Tibial nerve (tissue), 4 donors: ENCODE measurements at regions not wholly inside any gene's neighbourhood (a gene's known extent, or its start where the extent isn't known, plus 50 kb on each side); places are given as distances from the start of the nearest gene placed in this dataset.

Experiments
- EP300 ChIP-seq, 2 donors: sonication (generic); formaldehyde crosslinking; IDR thresholded peaks; one replicate each; pipeline ENCODE4 v1.6.1; 2017; ENCODE audit warnings: antibody characterized with exemption in 2 of 2, mild to moderate bottlenecking in 1 of 2
- POLR2A ChIP-seq, 2 donors: fragments of 450-650 bp; IDR thresholded peaks; one replicate each; pipeline ENCODE4 v1.6.1; 2017; ENCODE audit warnings: antibody characterized with exemption in 2 of 2, mild to moderate bottlenecking in 2 of 2, moderate library complexity in 2 of 2
- TF ChIP-seq, protein P1 (sequence below), 5 experiments: fragments of 200-600 bp in 3 of 5; fragments of 450-650 bp in 2 of 5; sonication (generic) in 3 of 5; IDR thresholded peaks; one replicate each; pipeline ENCODE4 v1.5.1; 2016 to 2019; ENCODE audit warnings: antibody characterized with exemption in 5 of 5, mild to moderate bottlenecking in 3 of 5, moderate library complexity in 2 of 5

DNA sequence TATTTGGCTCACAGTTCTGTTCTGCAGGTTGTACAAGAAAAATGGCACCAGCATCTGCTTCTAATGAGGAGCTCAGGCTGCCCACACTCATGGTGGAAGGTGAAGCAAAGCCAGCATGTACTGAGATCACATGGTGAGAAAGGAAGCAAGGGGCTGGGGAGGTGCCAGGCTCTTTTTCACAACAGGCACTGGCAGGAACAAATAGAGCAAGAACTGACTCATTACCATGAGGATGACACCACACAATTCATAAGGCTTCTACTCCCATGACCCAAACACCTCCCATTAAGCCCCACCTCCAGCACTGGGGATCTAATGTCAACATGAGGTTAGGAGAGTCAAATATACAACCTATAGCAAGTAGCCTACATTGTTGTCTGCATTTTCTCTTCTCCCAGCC, 522.6 kb downstream of the RFC3 start:
- TF ChIP-seq, protein P1, sequence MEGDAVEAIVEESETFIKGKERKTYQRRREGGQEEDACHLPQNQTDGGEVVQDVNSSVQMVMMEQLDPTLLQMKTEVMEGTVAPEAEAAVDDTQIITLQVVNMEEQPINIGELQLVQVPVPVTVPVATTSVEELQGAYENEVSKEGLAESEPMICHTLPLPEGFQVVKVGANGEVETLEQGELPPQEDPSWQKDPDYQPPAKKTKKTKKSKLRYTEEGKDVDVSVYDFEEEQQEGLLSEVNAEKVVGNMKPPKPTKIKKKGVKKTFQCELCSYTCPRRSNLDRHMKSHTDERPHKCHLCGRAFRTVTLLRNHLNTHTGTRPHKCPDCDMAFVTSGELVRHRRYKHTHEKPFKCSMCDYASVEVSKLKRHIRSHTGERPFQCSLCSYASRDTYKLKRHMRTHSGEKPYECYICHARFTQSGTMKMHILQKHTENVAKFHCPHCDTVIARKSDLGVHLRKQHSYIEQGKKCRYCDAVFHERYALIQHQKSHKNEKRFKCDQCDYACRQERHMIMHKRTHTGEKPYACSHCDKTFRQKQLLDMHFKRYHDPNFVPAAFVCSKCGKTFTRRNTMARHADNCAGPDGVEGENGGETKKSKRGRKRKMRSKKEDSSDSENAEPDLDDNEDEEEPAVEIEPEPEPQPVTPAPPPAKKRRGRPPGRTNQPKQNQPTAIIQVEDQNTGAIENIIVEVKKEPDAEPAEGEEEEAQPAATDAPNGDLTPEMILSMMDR (IDR thresholded peaks at IDR 0.05), result no peak
- TF ChIP-seq POLR2A (IDR thresholded peaks at IDR 0.05) (no peak), EP300 (IDR thresholded peaks at IDR 0.05) (no peak)
